Vagina (tissue), 2 donors: ENCODE measurements at regions not wholly inside any gene's neighbourhood (a gene's known extent, or its start where the extent isn't known, plus 50 kb on each side); places are given as distances from the start of the nearest gene placed in this dataset.

Source experiments
- DNase-seq, 2 donors: peaks; one replicate each; pipeline ENCODE4 v3.0.0-alpha.2; 2017; ENCODE audit errors: extremely low spot score in 2 of 2
- H3K27ac ChIP-seq: fragments of 200-600 bp; sonication (generic); one replicate; pipeline ENCODE4 v1.5.1; 2019
- H3K27me3 ChIP-seq: fragments of 200-600 bp; sonication (generic); one replicate; pipeline ENCODE4 v1.5.1; 2019
- H3K36me3 ChIP-seq, 2 donors: fragments of 200-600 bp; sonication (generic); one replicate each; pipeline ENCODE4 v1.5.1; 2017 to 2019
- H3K4me1 ChIP-seq: fragments of 200-600 bp; sonication (generic); one replicate; pipeline ENCODE4 v1.5.1; 2019
- H3K4me3 ChIP-seq, 2 donors: fragments of 200-600 bp; sonication (generic); 1 replicate in 1 of 2; 2 replicates in 1 of 2; pipeline ENCODE4 v1.5.1; 2016 to 2019
- H3K9me3 ChIP-seq: fragments of 200-600 bp; sonication (generic); one replicate; pipeline ENCODE4 v1.5.1; 2019
- CTCF ChIP-seq, 3 experiments: fragments of 450-650 bp in 2 of 3; fragments of 200-600 bp in 1 of 3; sonication (generic) in 1 of 3; IDR thresholded peaks; one replicate each; pipeline ENCODE4 v1.5.1; 2017 to 2019; ENCODE audit warnings: antibody characterized with exemption in 3 of 3, mild to moderate bottlenecking in 2 of 3, moderate library complexity in 2 of 3
- POLR2A ChIP-seq, 2 donors: fragments of 450-650 bp; IDR thresholded peaks; one replicate each; pipeline ENCODE4 v1.6.1; 2017; ENCODE audit warnings: antibody characterized with exemption in 2 of 2, mild to moderate bottlenecking in 2 of 2, moderate library complexity in 2 of 2
- POLR2AphosphoS5 ChIP-seq, 2 donors: sonication (generic); formaldehyde crosslinking; IDR thresholded peaks; one replicate each; pipeline ENCODE4 v1.9.0; 2017; ENCODE audit warnings: antibody characterized with exemption in 2 of 2, mild to moderate bottlenecking in 2 of 2, low read depth in 1 of 2; ENCODE audit not compliant: insufficient read depth in 1 of 2
- intact Hi-C: fragments of 100-400 bp; cut with DNase I; formaldehyde crosslinking; loops from one replicate; pipeline ENCODE4 v1.15.1; 2023

GRCh38 chr4:59848457-59848856 is 1351.7 kb upstream of the ADGRL3 start:
- DNase-seq = no peak
- intact Hi-C loops = no loop called here
- Histone ChIP-seq H3K4me1 (no peaks in the 10 kb centered on the region), H3K36me3 (no peaks in the 10 kb centered on the region), H3K4me3 (no peak overlapping the region), H3K9me3 (no peaks in the 10 kb centered on the region), H3K27me3 (no peaks in the 10 kb centered on the region), H3K27ac (no peak overlapping the region)
- TF ChIP-seq CTCF (IDR thresholded peaks at IDR 0.05) (no peak), POLR2A (IDR thresholded peaks at IDR 0.05) (no peak), POLR2AphosphoS5 (IDR thresholded peaks at IDR 0.05; ENCODE audit: insufficient read depth in 1 of 2, low read depth in 1 of 2) (no peak)

DNA sequence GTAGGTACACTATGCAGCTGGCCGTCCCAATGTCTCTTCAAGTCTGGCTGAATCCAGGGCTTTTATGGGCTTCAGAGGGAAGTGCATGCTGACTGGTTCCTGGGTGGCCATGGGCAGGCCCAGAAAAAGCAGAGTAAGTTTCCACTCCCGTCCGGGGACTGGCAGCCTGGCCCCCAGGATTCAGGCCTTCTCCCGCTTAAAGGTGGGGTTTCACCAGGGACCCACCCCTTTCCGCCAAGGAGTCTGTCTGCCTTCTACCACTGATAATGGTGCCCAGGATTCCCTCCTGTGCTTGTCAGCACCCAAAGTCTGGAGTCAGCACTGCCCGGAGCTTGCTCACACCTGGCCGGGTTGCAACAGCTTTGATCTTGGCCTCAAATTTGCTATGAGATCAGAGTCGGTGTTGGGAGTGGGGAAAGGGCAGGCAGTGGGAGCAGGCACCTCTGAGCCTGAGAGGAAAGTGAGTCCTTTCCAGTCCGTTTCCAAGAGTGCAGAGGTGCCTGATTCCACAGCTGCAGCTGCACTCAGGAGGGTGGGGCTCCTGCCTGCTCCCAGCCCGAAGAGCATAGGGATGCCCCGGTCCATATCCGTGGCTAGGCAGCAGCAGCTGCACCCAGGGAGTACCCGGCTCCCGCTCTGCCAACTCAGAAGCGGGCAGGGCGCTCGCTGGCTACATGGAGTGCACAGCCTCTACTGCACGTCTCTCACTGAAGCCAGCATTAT is 1344.3 kb upstream of the ADGRL3 start:
- Histone ChIP-seq H3K4me1 (no peaks in the 10 kb centered on the region), H3K9me3 (no peaks in the 10 kb centered on the region), H3K27ac (no peak overlapping the region), H3K27me3 (no peaks in the 10 kb centered on the region), H3K36me3 (no peaks in the 10 kb centered on the region), H3K4me3 (no peak overlapping the region)
- DNase-seq = no peak
- TF ChIP-seq POLR2A (IDR thresholded peaks at IDR 0.05) (no peak), POLR2AphosphoS5 (IDR thresholded peaks at IDR 0.05; ENCODE audit: insufficient read depth in 1 of 2, low read depth in 1 of 2) (no peak), CTCF (IDR thresholded peaks at IDR 0.05) (no peak)
- intact Hi-C loops = no loop called here

GRCh38 chr4:59869056-59869455 is 1331.1 kb upstream of the ADGRL3 start:
- H3K36me3 ChIP-seq = no peaks in the 10 kb centered on the region
- no peak overlapping the region for H3K4me3 ChIP-seq
- no peaks in the 10 kb centered on the region for H3K27me3 ChIP-seq
- H3K27ac ChIP-seq = no peak overlapping the region
- no peaks in the 10 kb centered on the region for H3K4me1 ChIP-seq
- H3K9me3 ChIP-seq = no peaks in the 10 kb centered on the region
- no peak for DNase-seq
- no peak for TF ChIP-seq POLR2AphosphoS5 (IDR thresholded peaks at IDR 0.05; ENCODE audit: insufficient read depth in 1 of 2, low read depth in 1 of 2)
- intact Hi-C loops = no loop called here

DNA sequence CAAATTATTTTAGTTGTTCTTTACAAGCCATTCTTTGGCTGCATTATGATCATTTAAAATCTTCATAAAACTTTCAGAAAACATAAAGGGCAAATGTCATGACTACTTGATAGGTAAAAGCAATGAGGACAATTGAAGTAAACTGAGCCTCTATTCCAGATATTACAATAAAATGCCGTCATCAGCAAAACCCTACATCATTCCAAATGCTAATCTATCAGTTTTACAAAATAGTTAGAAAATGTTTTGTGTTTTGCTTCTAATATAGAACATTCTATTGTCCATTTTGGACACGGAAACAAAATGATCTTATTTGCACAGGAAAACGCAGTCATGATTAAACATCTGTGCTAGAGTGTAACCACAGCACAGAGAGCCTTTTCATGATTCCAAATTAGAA is 1330.6 kb upstream of the ADGRL3 start:
- Histone ChIP-seq H3K36me3 (no peaks in the 10 kb centered on the region), H3K4me3 (no peak overlapping the region), H3K27me3 (no peaks in the 10 kb centered on the region), H3K9me3 (no peaks in the 10 kb centered on the region), H3K27ac (no peak overlapping the region), H3K4me1 (no peaks in the 10 kb centered on the region)
- TF ChIP-seq POLR2AphosphoS5 (IDR thresholded peaks at IDR 0.05; ENCODE audit: insufficient read depth in 1 of 2, low read depth in 1 of 2) (no peak), POLR2A (IDR thresholded peaks at IDR 0.05) (no peak), CTCF (IDR thresholded peaks at IDR 0.05) (no peak)
- intact Hi-C loops = no loop called here
- no peak for DNase-seq

- intact Hi-C loops = no loop called here
- no peak for DNase-seq
- H3K36me3 ChIP-seq = no peaks in the 10 kb centered on the region
- H3K27me3 ChIP-seq = no peaks in the 10 kb centered on the region
- no peaks in the 10 kb centered on the region for H3K9me3 ChIP-seq
- H3K27ac ChIP-seq = no peak overlapping the region
- no peak for TF ChIP-seq CTCF (IDR thresholded peaks at IDR 0.05)
- TF ChIP-seq POLR2A (IDR thresholded peaks at IDR 0.05) = no peak
- TF ChIP-seq POLR2AphosphoS5 (IDR thresholded peaks at IDR 0.05; ENCODE audit: insufficient read depth in 1 of 2, low read depth in 1 of 2) = no peak
- no peak overlapping the region for H3K4me3 ChIP-seq
- H3K4me1 ChIP-seq = no peaks in the 10 kb centered on the region
These were observed 1318.5 kb upstream of the ADGRL3 start for GRCh38 chr4:59881632-59882031.
